C4-2B (cell line): ENCODE measurements at regions not wholly inside any gene's neighbourhood (a gene's known extent, or its start where the extent isn't known, plus 50 kb on each side); places are given as distances from the start of the nearest gene placed in this dataset.

Source experiments
- ZFX ChIP-seq: fragments of 450-650 bp; IDR thresholded peaks from 2 replicates; pipeline ENCODE4 v1.6.1; 2017
- TF ChIP-seq, protein P1 (sequence below): fragments of 450-650 bp; conservative IDR thresholded peaks from 2 replicates; pipeline ENCODE4 v1.5.1; 2017; ENCODE audit warnings: mild to moderate bottlenecking

- TF ChIP-seq, protein P1, sequence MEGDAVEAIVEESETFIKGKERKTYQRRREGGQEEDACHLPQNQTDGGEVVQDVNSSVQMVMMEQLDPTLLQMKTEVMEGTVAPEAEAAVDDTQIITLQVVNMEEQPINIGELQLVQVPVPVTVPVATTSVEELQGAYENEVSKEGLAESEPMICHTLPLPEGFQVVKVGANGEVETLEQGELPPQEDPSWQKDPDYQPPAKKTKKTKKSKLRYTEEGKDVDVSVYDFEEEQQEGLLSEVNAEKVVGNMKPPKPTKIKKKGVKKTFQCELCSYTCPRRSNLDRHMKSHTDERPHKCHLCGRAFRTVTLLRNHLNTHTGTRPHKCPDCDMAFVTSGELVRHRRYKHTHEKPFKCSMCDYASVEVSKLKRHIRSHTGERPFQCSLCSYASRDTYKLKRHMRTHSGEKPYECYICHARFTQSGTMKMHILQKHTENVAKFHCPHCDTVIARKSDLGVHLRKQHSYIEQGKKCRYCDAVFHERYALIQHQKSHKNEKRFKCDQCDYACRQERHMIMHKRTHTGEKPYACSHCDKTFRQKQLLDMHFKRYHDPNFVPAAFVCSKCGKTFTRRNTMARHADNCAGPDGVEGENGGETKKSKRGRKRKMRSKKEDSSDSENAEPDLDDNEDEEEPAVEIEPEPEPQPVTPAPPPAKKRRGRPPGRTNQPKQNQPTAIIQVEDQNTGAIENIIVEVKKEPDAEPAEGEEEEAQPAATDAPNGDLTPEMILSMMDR, result no peak
- no peak for TF ChIP-seq ZFX
Observed at GRCh38 chr3:18070231-18070630, 327.8 kb upstream of the TBC1D5 start.
